Amygdala (tissue), 56 donors: ENCODE measurements at regions not wholly inside any gene's neighbourhood (a gene's known extent, or its start where the extent isn't known, plus 50 kb on each side); places are given as distances from the start of the nearest gene placed in this dataset.

Experiments
- DNase-seq, 56 donors: peaks; one replicate each; lab custom pipeline; 2025; lab: John Stamatoyannopoulos, UW

DNA sequence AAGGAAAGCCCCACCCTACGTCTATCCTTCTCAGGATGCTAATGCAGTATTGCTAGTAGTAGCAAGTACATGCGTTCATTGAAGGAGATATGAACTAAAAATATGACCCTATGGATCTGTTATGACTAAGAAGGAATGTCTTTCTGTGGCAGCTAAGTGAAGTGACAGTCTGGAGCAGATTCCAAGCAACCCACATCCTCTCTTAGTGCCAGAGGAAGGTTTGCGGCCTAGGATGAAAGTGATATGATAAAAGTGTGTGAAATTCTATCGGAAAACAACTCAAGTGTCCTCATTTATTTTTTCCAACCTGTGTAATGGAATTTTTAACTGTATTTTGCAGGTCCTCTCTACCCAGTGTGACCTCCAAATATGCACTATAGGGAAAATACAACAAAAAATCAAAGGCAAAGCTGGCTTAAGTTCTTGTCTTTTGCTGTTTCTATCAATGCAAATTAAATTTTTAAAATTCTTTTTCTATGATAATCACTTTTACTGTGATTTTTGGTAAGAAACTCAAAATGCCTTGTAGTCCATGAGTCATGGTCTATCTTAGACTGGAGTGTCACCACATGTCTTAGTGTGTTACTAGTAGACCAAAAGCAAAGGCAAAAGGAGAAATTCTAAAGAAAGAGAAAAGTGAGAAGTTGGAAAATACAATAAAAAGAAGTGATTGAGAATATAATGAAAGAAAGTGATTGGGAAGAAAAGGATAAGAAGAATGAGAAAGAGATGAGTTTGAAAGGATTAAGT, 161.2 kb upstream of the TMCO5A start:
- DNase-seq, result no peak

DNA sequence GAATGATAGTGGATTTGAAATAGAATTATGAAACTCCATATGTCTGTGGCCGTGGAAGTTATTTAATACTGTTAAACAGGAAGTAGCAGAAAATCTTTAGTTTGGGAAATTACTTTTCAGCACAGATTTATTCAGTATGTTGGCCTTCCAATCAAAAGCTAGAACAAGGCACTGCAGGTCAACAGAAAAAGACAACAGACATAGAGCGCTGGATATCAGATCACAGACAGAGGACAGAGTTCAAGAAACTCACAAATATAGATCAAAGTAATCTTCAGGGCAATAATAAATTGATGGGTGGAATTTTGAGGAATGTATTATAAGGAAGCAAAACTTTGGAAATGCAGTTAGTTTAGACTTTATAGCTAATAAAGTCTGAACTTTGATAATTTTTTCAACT, 159.5 kb upstream of the TMCO5A start:
- DNase-seq, result no peak

DNA sequence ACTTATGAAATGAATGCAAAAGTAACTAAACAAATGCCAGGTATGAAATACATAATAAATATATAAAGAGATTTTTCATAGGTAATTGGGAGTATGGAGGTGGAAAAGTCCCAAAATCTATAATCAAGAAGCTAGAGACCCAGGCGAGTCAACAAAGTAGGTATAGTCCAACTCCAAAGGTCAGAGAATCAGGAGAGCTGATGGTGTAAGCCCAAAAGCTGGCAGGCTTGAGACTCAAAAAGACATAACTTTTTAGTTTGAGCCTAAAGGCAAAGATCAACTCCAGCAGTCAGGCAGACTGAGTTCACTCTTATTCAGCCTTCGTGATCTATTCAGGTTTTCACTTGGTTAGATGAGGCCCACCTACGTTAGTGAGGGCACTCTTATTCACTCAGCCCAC, 157.4 kb upstream of the TMCO5A start:
- DNase-seq, result no peak

DNA sequence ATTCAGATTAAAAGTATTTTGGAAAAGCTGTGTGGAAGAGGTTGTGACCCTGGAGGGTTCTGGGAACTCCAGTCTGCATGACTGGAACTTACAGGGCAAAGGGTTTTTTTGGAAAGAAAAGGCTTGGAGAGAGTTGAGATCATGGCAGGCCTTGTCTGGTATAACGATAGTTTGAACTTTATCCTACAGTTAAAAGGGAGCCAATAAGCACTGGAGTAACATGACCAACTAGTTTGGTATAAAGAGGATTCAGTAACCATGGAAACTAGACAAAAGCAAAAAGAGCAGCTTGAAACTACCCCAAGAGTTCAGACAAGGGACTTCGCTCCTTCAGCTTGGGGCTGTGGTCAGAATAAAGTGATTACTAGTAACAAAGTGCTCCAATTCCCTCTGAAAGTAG, 151.2 kb upstream of the TMCO5A start:
- DNase-seq, result no peak

DNA sequence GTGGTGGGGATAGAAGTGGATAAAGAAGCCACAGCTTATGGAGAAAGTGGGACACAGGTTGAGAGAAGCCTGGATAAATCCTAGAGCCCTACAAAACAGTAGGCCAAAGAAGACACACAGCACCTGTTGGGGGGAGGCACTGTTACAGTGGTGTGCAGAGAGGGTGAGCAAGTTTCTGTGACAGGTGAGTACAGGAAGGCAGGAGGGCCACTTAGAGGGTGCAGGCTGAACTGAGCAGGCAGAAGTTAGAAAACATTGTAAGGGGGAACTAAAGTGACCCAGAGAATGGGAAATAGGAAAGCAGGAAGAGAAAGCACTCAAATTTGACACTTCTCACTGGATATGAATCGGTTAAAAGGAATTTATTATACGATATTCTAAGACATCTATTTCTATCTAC, 146.1 kb upstream of the TMCO5A start:
- DNase-seq, result no peak

DNA sequence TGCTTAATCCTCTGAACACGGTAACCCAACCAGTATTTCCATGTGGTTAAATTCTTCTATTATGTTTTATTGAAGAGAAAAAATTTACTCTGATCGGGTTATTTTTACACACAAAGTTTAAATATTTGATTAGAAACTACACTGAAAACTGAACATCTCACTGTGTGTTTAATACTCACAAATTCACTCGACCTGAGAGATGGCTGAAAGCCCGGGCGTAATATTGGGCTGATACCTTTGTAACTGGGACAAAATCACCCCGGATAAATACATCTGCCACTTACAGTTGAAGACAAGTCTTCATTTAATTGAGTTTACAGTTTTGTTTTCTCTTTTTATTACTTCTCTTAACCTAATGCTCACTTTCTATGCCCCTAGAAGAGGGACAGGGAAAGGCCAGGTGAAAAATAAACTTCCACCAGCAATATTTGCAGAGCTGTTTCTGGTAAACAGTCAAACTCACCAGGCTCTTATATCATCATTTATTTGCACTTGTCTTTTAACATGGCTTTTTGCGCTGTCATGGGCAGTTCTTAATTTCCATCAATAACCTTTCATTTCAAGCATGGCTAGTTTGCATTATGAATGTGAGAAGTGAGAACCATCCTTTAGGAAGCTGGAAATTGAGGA, 145.6 kb upstream of the TMCO5A start:
- DNase-seq, result no peak

DNA sequence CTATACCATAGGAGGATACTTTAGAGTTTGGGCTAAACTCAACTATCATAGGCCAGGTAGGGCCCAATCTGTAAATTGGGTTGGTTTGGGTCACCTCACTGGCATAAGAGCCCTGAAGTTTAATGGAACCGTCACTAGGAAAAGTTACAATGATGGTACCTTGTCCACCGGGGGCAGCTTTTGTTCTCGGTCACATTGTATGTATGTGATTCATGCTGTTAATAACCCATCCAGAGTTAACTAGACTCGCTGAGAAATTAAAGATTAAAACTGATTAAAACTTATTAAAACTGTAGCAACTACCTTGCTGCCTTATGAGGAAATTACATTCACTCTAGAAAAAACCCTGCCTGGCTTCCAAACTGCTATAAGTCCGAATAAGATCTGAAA, 145.0 kb upstream of the TMCO5A start:
- DNase-seq, result no peak

DNA sequence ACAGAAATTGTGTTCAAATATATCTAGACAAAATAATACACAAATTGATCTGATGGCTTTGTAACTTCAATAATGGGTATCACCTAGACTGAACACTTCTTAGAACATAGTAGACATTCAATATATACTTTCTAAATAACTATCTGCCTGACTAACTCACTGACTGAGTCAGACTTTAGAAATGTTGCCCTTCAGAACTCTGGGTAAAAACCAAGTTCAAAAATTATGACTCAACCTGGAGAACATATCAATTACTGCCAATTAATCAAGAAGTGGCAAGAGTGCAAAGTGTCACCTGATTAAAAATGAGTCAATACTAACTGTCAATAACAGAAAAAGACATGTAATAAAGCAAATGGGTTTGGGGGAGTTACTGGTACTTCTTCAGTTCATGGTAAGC, 144.6 kb upstream of the TMCO5A start:
- DNase-seq, result no peak

DNA sequence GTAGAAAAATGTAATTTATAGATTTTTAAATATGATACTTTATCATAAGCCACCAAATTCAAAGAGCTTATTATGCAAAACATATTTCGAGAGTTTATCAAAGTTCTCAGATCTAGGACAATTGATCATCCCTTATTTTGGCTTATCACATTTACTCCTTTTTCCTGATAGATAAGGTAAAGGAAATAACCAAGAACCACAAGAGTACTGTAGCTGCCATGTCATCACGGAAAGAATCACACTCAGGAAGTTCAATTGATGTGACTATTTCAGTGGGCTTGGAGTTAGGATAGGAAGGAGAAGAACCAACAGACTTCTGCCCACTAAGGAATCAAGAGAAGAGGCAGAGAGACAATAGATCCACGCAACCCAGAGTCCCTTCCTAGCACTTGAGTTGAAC, 142.7 kb upstream of the TMCO5A start:
- DNase-seq, result no peak

DNA sequence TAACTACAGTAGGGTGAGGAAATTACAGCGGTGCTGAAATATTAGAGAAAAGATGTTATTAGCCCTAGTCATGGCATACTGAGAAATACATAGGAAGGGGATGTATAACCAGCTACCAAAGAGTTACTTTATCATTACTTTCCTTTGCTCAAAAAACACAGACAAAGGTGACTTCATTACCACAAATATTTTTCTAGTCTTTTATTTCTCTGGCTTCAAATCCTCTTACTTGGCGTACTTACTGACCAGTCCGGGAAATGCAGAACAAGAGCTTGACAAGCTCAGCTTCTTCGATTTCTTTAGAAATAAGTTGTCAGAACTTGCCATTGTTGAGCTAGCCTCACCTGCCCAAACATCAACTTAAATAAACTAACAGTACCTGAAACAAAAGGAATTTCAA, 142.1 kb upstream of the TMCO5A start:
- DNase-seq, result no peak

DNA sequence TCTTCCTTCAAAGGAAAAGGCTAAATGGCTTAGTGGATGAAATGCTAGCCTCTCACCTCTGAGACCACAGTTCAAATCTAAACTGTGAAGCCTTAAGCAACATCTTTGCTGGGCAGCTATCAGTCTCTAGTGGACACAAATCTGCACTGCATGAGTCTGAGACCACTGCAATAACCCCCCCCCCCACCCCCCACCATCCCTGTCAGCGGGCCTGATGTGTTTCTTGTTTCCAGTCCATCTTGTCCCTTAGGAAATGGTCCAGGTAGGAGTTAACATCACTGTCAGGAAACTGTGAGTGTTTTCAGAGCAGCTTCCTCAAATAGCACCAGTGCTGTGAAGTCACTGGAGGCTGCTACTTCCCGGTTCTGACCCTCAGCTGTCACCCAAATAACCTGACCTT, 140.6 kb upstream of the TMCO5A start:
- no peak for DNase-seq

DNA sequence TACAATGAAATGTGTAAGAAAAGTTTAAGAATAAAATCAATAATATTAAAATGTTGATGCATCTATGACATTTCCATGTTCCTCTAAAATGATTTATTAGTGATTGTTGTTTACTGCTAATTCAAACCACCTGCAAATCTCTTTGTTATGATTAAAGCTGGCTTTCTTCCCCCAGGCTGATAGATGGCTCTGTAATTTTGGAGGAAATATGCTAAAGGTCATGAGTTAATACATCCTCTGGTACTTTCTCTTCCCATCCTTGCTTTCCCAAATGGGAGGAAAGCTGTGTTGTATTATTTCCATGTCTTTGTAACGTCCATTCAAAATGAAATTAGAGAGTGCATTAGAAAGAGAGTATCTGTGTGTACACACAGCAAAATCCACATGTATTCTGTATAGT, 139.5 kb upstream of the TMCO5A start:
- no peak for DNase-seq

DNA sequence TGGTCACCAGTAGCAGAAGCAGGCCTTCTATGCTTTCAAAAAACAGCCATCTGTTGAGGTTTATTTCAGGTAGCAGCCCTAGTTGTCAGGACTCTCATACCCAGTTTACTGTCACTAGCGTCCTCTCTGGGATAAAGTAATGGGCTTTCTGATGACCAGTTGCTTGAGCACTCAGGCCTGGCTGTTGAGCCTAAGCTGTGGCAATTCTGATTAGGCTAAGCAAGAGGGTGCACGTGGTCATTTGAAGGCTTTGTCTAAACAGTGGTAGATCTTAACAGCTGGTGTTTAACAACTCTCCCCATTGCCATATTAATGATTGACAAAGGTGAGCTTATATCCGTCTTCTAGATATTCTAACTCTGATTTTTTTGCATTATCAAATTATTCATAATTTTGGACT, 132.9 kb upstream of the TMCO5A start:
- DNase-seq, result no peak

DNA sequence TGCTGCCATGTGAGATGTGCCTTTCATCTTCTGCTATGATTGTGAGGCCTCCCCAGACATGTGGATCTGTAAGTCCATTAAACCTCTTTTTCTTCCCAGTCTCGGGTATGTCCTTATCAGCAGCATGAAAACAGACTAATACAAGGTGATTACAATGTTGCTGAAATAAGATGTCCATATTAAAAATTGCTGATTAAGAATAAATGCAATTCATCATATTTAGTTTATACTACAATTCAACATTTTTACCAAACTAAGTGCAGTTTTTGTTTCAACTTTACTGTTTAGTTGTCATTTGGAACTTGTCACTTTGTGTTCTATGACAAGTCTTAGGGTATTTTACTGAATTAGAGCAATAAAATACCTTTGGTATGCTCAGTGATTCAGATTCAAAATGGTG, 127.6 kb upstream of the TMCO5A start:
- no peak for DNase-seq

DNA sequence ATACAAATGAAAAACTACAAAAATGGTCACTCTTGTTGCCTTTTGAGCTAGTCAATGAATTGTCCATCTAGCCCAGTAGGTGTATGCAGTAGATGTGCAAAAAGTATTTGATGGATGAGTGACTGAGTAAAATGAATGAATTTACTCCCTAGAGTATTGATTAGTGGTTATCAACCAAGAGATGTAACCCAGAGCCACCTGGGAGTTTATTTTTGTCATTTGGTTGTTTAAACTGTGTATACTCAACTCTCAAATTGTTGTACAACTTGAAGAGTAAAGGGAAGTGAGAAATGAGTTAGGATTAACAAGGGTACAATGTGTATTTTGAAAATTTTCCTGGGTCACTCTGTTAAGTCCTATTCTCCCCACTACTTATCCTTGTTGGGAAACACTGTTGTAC, 124.1 kb upstream of the TMCO5A start:
- no peak for DNase-seq

DNA sequence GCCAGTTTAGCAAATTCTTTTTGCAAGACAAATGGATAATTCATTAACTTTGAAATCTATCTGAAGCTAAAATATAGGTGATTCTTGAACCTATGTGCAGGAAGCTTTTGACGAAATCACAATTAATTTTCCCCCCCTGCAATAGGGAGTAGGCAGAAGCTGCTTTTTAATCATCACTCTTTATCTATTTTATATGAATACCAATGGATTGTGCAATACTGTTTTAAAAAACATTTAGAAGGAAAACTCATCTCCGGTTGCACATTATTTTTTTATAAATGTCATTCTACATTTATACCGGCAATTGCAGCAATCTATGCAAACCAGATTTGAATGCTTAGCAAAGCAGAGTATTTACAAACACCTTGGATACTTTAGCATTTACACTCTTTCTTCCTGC, 121.1 kb upstream of the TMCO5A start:
- DNase-seq, result no peak

DNA sequence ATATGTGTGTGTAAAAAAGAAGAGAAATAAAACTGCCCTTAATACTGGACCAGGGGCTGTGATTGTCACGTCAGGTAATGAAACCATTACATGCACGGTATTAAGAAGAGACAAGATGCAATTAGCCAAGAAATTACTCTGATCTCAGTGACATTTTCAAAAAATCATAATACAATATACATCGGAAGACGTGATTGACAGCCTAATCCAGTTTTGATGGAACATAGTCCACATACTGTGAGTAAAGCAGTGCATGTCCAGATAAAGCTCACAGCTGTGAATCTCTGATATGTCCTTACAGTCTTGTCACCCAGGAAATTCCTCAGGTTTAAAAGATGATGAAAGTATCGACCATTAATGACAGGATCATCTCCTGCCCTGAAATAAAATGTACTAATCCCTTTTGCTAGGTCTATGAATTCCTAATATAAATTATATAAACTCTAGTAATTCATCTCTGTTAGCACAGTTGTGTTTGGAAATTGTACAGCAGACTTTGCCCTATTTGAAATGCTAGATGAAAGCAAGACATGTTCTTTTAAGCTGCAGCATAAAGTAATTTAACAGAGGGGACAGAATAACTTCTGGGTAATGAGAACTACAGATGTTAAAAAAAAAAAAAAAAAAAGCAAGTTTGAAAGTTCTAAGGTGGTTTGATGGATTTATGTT, 119.5 kb upstream of the TMCO5A start:
- no peak for DNase-seq

DNA sequence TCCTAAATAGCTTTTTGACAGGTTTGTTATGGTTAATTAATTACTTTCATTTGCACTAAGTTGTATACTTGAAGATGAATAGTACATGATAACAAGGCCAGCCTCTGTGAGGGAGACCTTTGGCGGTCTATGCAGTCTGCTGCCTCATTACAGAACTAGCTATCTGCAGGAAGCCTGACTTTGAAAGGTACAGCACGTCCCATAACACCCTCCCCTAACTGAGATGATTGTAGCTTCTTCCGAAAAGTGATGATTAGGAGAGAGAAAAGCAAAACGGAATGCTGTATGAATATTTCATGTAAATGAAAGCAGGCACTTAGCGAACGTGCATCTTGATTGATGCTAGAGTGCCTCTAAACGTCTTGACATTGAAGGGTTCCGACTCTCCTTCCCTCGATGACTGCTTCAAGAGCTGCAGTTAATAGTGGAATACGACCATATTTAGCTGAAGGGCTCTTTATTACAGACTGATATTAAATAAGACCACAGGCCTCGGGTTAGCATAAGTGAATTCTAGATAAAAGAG, 116.2 kb upstream of the TMCO5A start:
- peak in 1 of 56 donors; percentile 1 for DNase-seq

DNA sequence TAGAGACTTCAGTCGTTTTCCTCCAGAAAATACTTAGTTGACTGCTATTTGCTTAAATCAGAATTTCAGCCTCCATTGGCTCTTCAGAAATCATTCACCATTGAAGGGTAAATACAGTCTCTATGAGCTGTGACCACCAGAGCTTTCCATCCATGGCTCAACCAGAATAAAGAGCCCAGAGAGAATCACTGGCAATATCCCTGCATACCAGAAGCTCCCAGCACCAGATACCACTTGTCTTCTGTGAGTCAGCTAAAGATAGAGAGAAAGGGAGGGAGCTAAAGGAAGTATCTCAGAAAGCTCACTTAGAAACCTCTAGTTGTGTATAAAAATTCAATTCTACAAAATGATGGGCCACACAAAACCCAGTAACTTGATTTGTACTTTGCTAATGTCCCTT, 115.2 kb upstream of the TMCO5A start:
- no peak for DNase-seq

DNA sequence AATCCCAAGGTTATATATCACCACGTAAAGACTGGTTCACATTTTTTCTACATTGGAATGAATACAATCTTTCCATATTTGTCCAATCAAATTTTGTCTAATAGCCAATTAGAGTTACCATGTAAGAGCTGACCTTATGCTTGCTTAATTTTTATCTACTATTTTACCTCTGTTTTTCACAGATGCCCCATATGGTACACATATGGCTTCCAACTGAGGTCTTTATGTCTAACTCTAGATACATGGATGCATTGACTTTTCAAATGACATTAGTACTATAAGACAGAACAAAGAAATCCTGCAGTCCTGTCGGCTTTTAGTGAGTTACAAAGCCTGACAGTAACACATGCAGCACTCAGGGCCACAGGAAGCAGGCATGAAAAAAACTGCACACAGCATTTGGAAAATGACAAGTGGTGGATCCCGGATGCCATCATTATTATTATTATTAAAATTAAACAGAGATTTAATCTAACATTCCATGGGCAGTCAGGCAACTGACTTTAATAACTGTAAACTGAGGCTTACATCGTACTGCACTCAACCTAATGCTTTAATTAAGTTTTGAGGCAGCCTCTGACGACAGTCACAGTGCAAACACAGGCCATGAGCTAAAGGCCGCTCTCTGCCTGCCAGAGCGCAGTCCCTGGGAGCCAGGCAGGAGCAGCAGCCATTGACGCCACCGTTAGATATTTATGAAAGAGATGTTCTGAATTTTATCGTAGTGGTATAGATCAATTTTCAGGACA, 113.9 kb upstream of the TMCO5A start:
- DNase-seq, result no peak

DNA sequence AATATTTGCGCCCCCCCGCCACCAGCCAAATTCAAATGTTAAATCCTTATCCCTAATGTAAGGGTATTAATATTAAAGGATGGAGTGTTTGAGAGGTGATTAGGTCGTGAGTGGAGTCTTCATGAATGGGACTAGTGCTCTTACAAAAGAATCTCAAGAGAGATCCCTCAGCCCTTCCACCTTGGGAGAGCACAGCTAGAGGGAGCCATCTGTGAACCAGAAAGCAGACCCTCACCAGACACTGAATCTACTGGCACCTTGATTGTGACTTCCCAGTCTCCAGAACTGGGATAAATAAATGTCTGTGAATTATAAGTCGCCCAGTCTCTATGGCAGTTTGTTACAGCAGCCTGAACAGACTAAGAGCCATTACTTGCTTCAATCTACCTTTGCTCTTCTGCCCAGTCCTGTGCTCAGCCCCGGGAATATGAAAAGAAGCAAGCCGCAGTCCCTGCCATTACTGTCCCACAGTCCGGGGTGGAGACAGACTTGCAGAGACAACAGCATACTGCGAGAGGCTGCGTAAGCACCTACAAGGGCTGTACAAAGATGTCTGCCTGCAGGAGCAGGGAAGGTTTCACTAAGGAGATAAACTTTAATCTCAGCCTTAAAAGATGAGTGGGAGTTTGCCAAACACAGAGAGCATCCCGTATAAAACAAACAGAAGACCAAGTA, 110.7 kb upstream of the TMCO5A start:
- DNase-seq, result no peak
